Naive thymus-derived CD4-positive, alpha-beta T cell (primary cell): ENCODE measurements at regions not wholly inside any gene's neighbourhood (a gene's known extent, or its start where the extent isn't known, plus 50 kb on each side); places are given as distances from the start of the nearest gene placed in this dataset.

Source experiments
- ATAC-seq: fragments of 150-1000 bp; cut with Tn5 transposase; 2 replicates; pipeline ENCODE4 v1.10.0; 2021; ENCODE audit warnings: mild to moderate bottlenecking, moderate library complexity
- CTCF ChIA-PET: fragments of 350-600 bp; sonication (Branson Sonifier 250); formaldehyde crosslinking; loops from one replicate; lab custom pipeline; 2021; ENCODE audit warnings: antibody characterized with exemption; lab: Charles Lee
- POLR2A ChIA-PET: fragments of 350-600 bp; sonication (Branson Sonifier 250); formaldehyde crosslinking; loops from one replicate; lab custom pipeline; 2021; ENCODE audit warnings: antibody characterized with exemption, inconsistent platforms; lab: Charles Lee
- DNase-seq, 9 donors: peaks; one replicate each; pipeline versions ENCODE4 v3.0.0 to v3.0.0-alpha.2; 2020 to 2022; ENCODE audit warnings: mixed read lengths in 1 of 9
- H3K27ac ChIP-seq: one replicate; pipeline ENCODE4 v1.7.0; 2013; ENCODE audit warnings: mild to moderate bottlenecking, low read depth, low read length, moderate library complexity
- H3K27me3 ChIP-seq, 2 donors: one replicate each; pipeline ENCODE4 v1.7.0; 2013; ENCODE audit warnings: low read length in 2 of 2, mild to moderate bottlenecking in 2 of 2, moderate library complexity in 2 of 2; ENCODE audit not compliant: control insufficient read depth in 2 of 2, insufficient read depth in 2 of 2
- H3K36me3 ChIP-seq, 3 experiments: 1 replicate in 2 of 3; 2 replicates in 1 of 3; pipeline ENCODE4 v1.7.0; 2013; ENCODE audit warnings: low read length in 3 of 3, mild to moderate bottlenecking in 3 of 3, moderate library complexity in 1 of 3; ENCODE audit not compliant: insufficient read depth in 3 of 3, control insufficient read depth in 2 of 3
- H3K4me1 ChIP-seq, 2 donors: one replicate each; pipeline ENCODE4 v1.7.0; 2013; ENCODE audit warnings: low read length in 2 of 2, mild to moderate bottlenecking in 2 of 2, moderate library complexity in 1 of 2; ENCODE audit not compliant: control insufficient read depth in 2 of 2, insufficient read depth in 2 of 2
- H3K4me3 ChIP-seq: 2 replicates; pipeline ENCODE4 v1.7.0; 2013; ENCODE audit warnings: mild to moderate bottlenecking, low read length
- H3K9me3 ChIP-seq, 3 experiments: 1 replicate in 2 of 3; 2 replicates in 1 of 3; pipeline ENCODE4 v1.7.0; 2013; ENCODE audit warnings: low read length in 3 of 3; ENCODE audit not compliant: control insufficient read depth in 2 of 3
- H3K27ac Mint-ChIP-seq, 9 donors: one replicate each; pipeline ENCODE4 v1.8.0; 2020 to 2022; ENCODE audit warnings: mixed read lengths in 9 of 9, mild to moderate bottlenecking in 8 of 9, moderate library complexity in 5 of 9, inconsistent platforms in 2 of 9
- H3K27me3 Mint-ChIP-seq, 5 donors: one replicate each; pipeline ENCODE4 v1.8.0; 2021 to 2022; ENCODE audit warnings: mixed read lengths in 5 of 5, mild to moderate bottlenecking in 1 of 5
- H3K36me3 Mint-ChIP-seq, 5 donors: one replicate each; pipeline ENCODE4 v1.8.0; 2020 to 2022; ENCODE audit warnings: mixed read lengths in 5 of 5, mild to moderate bottlenecking in 3 of 5, inconsistent platforms in 1 of 5
- H3K4me1 Mint-ChIP-seq, 7 donors: one replicate each; pipeline ENCODE4 v1.8.0; 2020 to 2022; ENCODE audit warnings: mixed read lengths in 7 of 7, mild to moderate bottlenecking in 3 of 7, inconsistent platforms in 1 of 7
- H3K4me3 Mint-ChIP-seq, 10 donors: one replicate each; pipeline ENCODE4 v1.8.0; 2020 to 2022; ENCODE audit warnings: mild to moderate bottlenecking in 10 of 10, mixed read lengths in 10 of 10, moderate library complexity in 6 of 10, inconsistent platforms in 2 of 10
- H3K9me3 Mint-ChIP-seq, 11 donors: one replicate each; pipeline ENCODE4 v1.8.0; 2020 to 2022; ENCODE audit warnings: mixed read lengths in 11 of 11, mild to moderate bottlenecking in 4 of 11, inconsistent platforms in 1 of 11, moderate library complexity in 1 of 11
- intact Hi-C, 2 donors: fragments of 100-400 bp; cut with micrococcal nuclease; formaldehyde crosslinking; loops; one replicate each; pipeline ENCODE4 v1.15.1; 2023

GRCh38 chr10:43864656-43865055 is 216.0 kb upstream of the ZNF32 start:
- no peaks in the 10 kb centered on the region for H3K9me3 Mint-ChIP-seq
- H3K4me1 Mint-ChIP-seq: peaks cover 0 to 6% (median 4%) of the 10 kb centered on the region in 7 donors
- H3K4me3 Mint-ChIP-seq: no peak overlapping the region
- H3K9me3 ChIP-seq: no peaks in the 10 kb centered on the region
- POLR2A ChIA-PET: no interaction called here
- H3K27me3 ChIP-seq: no peaks in the 10 kb centered on the region
- H3K36me3 ChIP-seq: no peaks in the 10 kb centered on the region
- ATAC-seq: no peak
- CTCF ChIA-PET: no interaction called here
- no peak overlapping the region for H3K27ac Mint-ChIP-seq
- no peaks in the 10 kb centered on the region for H3K27me3 Mint-ChIP-seq
- H3K4me1 ChIP-seq: no peaks in the 10 kb centered on the region
- DNase-seq: no peak
- H3K4me3 ChIP-seq: no peak overlapping the region
- intact Hi-C loops: no loop called here
- H3K27ac ChIP-seq: no peak overlapping the region
- H3K36me3 Mint-ChIP-seq: no peaks in the 10 kb centered on the region

DNA sequence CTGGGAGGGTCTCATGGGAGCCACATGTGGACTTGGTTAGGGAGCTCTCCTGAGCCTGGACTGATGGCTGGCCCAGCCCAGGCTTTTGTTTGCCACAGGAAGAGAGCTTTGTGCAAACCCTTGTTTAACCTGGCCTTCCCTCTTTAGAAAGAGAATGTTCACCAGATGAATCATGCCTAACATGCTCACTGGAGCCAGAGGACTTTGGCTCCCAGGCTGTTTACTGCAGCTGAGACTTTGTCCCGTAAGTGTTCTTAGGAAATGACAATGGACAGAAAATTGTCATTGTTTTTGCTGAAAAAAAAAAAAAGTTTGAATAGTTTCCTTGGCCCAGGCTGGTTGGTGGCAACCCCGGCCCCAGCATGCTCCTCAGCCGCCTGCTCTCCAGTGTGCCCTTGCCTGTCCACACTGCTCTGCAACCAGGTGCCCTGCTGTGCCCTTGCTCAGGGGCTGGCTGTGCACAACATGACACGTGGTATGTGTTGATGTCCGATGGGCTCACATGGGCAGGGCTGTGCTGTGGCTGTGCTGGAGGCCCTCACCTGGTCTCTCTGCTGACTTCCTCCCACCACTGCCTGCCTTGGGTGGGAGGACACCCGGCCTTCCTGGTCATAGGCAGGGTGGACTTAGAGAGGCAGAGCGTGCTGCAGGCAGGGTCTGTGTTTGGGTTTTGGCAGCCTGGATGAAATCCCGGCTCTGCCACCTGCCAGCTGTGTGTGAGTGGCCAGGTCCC is 215.3 kb upstream of the ZNF32 start:
- Mint-ChIP-seq H3K36me3 (no peaks in the 10 kb centered on the region), H3K27ac (no peak overlapping the region), H3K4me1 (peaks cover 0 to 6% (median 4%) of the 10 kb centered on the region in 7 donors), H3K4me3 (no peak overlapping the region), H3K9me3 (no peaks in the 10 kb centered on the region), H3K27me3 (no peaks in the 10 kb centered on the region)
- Histone ChIP-seq H3K27ac (no peak overlapping the region), H3K27me3 (no peaks in the 10 kb centered on the region), H3K4me1 (no peaks in the 10 kb centered on the region), H3K4me3 (no peak overlapping the region), H3K9me3 (no peaks in the 10 kb centered on the region), H3K36me3 (no peaks in the 10 kb centered on the region)
- DNase-seq (no peak), ATAC-seq (no peak)
- CTCF ChIA-PET: no interaction called here
- POLR2A ChIA-PET: no interaction called here
- intact Hi-C loops: no loop called here

DNA sequence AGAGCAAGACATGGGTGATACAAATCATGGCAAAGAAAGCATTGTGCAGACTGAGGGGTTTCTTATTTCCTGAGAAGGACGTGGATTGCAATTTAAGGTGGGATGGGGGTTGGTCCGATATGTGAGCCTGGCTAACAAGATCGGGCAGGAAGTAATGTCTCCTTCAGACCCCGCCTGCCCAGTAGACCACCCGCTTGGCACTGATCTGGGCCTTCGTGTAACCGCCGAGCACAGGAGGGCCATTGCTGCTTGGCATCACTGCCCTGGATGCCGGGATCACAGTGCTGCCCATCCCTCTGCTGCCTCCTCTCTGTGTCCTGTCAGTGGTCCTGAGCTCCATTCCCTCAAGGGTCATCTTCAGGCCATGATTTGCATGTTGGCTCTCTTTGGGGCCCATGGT is 214.6 kb upstream of the ZNF32 start:
- no peak overlapping the region for H3K4me3 ChIP-seq
- intact Hi-C loops: no loop called here
- ChIA-PET CTCF (no interaction called here), POLR2A (no interaction called here)
- no peaks in the 10 kb centered on the region for H3K36me3 Mint-ChIP-seq
- no peaks in the 10 kb centered on the region for H3K9me3 ChIP-seq
- no peaks in the 10 kb centered on the region for H3K4me1 ChIP-seq
- H3K27ac ChIP-seq: no peak overlapping the region
- no peak for DNase-seq
- H3K4me3 Mint-ChIP-seq: no peak overlapping the region
- H3K4me1 Mint-ChIP-seq: peaks cover 0 to 6% (median 4%) of the 10 kb centered on the region in 7 donors
- ATAC-seq: no peak
- H3K27ac Mint-ChIP-seq: no peak overlapping the region
- no peaks in the 10 kb centered on the region for H3K36me3 ChIP-seq
- no peaks in the 10 kb centered on the region for H3K27me3 ChIP-seq
- H3K27me3 Mint-ChIP-seq: no peaks in the 10 kb centered on the region
- no peaks in the 10 kb centered on the region for H3K9me3 Mint-ChIP-seq

DNA sequence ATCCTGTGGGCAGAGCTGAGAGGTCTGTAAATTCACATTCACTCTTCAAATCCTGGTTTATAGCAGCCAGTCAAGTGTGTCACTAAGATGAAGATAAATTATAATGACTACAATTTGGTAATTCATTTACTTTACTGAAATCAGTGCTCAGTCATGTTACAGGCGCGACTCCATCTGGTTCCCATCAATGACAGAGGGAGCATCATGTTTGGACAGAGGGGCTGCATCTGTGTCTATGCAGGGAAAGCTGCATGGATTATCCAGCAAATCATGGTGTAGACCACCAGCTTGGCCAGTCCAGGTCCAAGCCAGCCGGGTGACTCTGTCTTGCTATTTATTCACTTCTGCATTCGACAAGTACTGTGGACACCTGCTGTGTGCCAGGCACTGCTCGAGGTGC is 214.1 kb upstream of the ZNF32 start:
- Histone ChIP-seq H3K27me3 (no peaks in the 10 kb centered on the region), H3K4me1 (no peaks in the 10 kb centered on the region), H3K9me3 (no peaks in the 10 kb centered on the region), H3K36me3 (no peaks in the 10 kb centered on the region), H3K27ac (no peak overlapping the region), H3K4me3 (no peak overlapping the region)
- no peaks in the 10 kb centered on the region for H3K36me3 Mint-ChIP-seq
- H3K4me3 Mint-ChIP-seq: no peak overlapping the region
- H3K4me1 Mint-ChIP-seq: peaks cover 0 to 6% (median 4%) of the 10 kb centered on the region in 7 donors
- H3K9me3 Mint-ChIP-seq: no peaks in the 10 kb centered on the region
- H3K27ac Mint-ChIP-seq: no peak overlapping the region
- ATAC-seq (no peak), DNase-seq (no peak)
- POLR2A ChIA-PET: no interaction called here
- intact Hi-C loops: no loop called here
- H3K27me3 Mint-ChIP-seq: no peaks in the 10 kb centered on the region
- CTCF ChIA-PET: no interaction called here

DNA sequence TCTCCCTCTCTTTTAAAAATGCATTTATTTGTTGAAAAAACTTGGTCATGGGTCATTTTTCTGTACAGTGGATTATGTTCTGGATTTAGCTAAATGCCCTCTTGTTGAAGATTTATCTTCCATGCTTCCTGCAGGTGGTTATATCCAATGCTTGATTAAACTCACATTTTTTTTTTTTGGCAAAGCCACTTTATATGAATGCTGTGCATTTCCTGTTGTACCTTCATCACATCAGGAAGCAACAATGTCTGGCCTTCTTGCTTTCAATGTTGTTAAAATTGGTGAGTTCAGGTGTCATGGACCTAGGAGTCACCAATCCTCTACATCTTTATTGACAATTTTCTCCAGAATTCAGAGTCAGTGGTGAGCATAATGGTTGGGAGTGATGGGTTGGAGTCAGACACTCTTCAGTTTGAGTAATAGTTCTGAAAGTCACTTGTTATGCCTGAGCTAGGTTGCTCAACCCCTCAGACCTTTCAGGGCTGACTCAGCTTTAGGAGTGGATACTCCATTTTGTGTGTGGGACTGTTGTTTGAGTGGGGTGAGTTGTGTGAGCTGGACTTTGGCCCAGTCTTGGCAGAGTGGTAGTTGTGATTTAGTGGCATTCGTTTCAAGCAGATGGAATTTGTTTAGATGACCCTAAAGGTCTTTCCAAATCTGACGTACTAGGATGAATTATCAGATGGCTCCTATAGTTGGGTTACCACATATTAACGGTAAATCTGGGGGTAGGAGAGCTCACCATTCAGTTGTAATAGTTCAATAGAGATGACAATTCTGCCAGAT is 213.5 kb upstream of the ZNF32 start:
- peaks cover 0 to 1% (median 0%) of the 10 kb centered on the region in 5 donors for H3K27me3 Mint-ChIP-seq
- Histone ChIP-seq H3K27me3 (no peaks in the 10 kb centered on the region), H3K36me3 (no peaks in the 10 kb centered on the region), H3K4me3 (no peak overlapping the region), H3K4me1 (no peaks in the 10 kb centered on the region), H3K9me3 (no peaks in the 10 kb centered on the region), H3K27ac (no peak overlapping the region)
- H3K27ac Mint-ChIP-seq: peak overlapping the region in 2 of 9 donors; percentile 6 to 8
- ATAC-seq (no peak), DNase-seq (no peak)
- H3K36me3 Mint-ChIP-seq: no peaks in the 10 kb centered on the region
- ChIA-PET POLR2A (no interaction called here), CTCF (no interaction called here)
- peaks cover 0 to 6% (median 4%) of the 10 kb centered on the region in 7 donors for H3K4me1 Mint-ChIP-seq
- H3K4me3 Mint-ChIP-seq: no peak overlapping the region
- H3K9me3 Mint-ChIP-seq: no peaks in the 10 kb centered on the region
- intact Hi-C loops: no loop called here

- no peak overlapping the region for H3K4me3 Mint-ChIP-seq
- Histone ChIP-seq H3K4me3 (no peak overlapping the region), H3K27me3 (no peaks in the 10 kb centered on the region), H3K27ac (no peak overlapping the region), H3K4me1 (no peaks in the 10 kb centered on the region), H3K36me3 (no peaks in the 10 kb centered on the region), H3K9me3 (no peaks in the 10 kb centered on the region)
- ChIA-PET POLR2A (no interaction called here), CTCF (no interaction called here)
- H3K27ac Mint-ChIP-seq: no peak overlapping the region
- DNase-seq (no peak), ATAC-seq (no peak)
- H3K4me1 Mint-ChIP-seq: peaks cover 0 to 6% (median 4%) of the 10 kb centered on the region in 7 donors
- intact Hi-C loops: no loop called here
- H3K36me3 Mint-ChIP-seq: no peaks in the 10 kb centered on the region
- peaks cover 0 to 5% (median 0%) of the 10 kb centered on the region in 5 donors for H3K27me3 Mint-ChIP-seq
- H3K9me3 Mint-ChIP-seq: peaks cover 0 to 3% (median 0%) of the 10 kb centered on the region in 11 donors
These were observed 210.4 kb upstream of the ZNF32 start for GRCh38 chr10:43859016-43859525.
